GM18507 (cell line): ENCODE measurements at regions not wholly inside any gene's neighbourhood (a gene's known extent, or its start where the extent isn't known, plus 50 kb on each side); places are given as distances from the start of the nearest gene placed in this dataset.

ENCODE experiments used
- DNase-seq: peaks from one replicate; pipeline ENCODE4 v3.0.0; 2011; ENCODE audit warnings: low read depth; ENCODE audit not compliant: insufficient read length; ENCODE audit errors: extremely low spot score
- FAIRE-seq: peaks from 2 replicates; lab custom pipeline; 2011; peaks lifted over from hg19 to GRCh38; lab: Jason Lieb, UNC

GRCh38 chr4:187555174-187555573 lies 440.4 kb upstream of the ZFP42 start:
- FAIRE-seq (no peak), DNase-seq (no peak)

GRCh38 chr4:187558391-187558790 lies 437.2 kb upstream of the ZFP42 start:
- DNase-seq (no peak), FAIRE-seq (no peak)

GRCh38 chr4:187562345-187562744 lies 433.2 kb upstream of the ZFP42 start:
- DNase-seq (no peak), FAIRE-seq (no peak)

- DNase-seq (no peak), FAIRE-seq (no peak)
Observed at GRCh38 chr4:187565416-187565815, 430.2 kb upstream of the ZFP42 start.

- FAIRE-seq (no peak), DNase-seq (no peak)
Observed at GRCh38 chr4:187569871-187570270, 425.7 kb upstream of the ZFP42 start.

- DNase-seq = no peak
Observed at GRCh38 chr4:187575706-187576105, 419.9 kb upstream of the ZFP42 start.

GRCh38 chr4:187576751-187577150 lies 418.8 kb upstream of the ZFP42 start:
- FAIRE-seq = no peak
- no peak for DNase-seq

More at GRCh38 chr4:187575706-187576105, 419.9 kb upstream of the ZFP42 start:
- FAIRE-seq = no peak

GRCh38 chr4:187577941-187578480 lies 417.6 kb upstream of the ZFP42 start:
- FAIRE-seq = no peak

GRCh38 chr4:187586892-187587291 lies 408.7 kb upstream of the ZFP42 start:
- FAIRE-seq (no peak), DNase-seq (no peak)

More at GRCh38 chr4:187577941-187578480, 417.6 kb upstream of the ZFP42 start:
- no peak for DNase-seq

GRCh38 chr4:187598196-187598595 lies 397.4 kb upstream of the ZFP42 start:
- DNase-seq = no peak
- FAIRE-seq = no peak

GRCh38 chr4:187602339-187603092 lies 393.1 kb upstream of the ZFP42 start:
- FAIRE-seq (no peak), DNase-seq (no peak)

- FAIRE-seq (no peak), DNase-seq (no peak)
Observed at GRCh38 chr4:187603093-187604025, 392.2 kb upstream of the ZFP42 start.

GRCh38 chr4:187604984-187605383 lies 390.6 kb upstream of the ZFP42 start:
- DNase-seq = no peak
- FAIRE-seq = no peak

- no peak for FAIRE-seq
Observed at GRCh38 chr4:187606581-187606980, 389.0 kb upstream of the ZFP42 start.

GRCh38 chr4:187608001-187608421 lies 387.6 kb upstream of the ZFP42 start:
- no peak for FAIRE-seq
- no peak for DNase-seq

More at GRCh38 chr4:187606581-187606980, 389.0 kb upstream of the ZFP42 start:
- no peak for DNase-seq

GRCh38 chr4:187612301-187612700 lies 383.3 kb upstream of the ZFP42 start:
- no peak for DNase-seq
- FAIRE-seq = no peak

- DNase-seq (no peak), FAIRE-seq (no peak)
Observed at GRCh38 chr4:187613089-187613839, 382.3 kb upstream of the ZFP42 start.

GRCh38 chr4:187615972-187616371 lies 379.6 kb upstream of the ZFP42 start:
- no peak for DNase-seq

GRCh38 chr4:187617113-187617512 lies 378.5 kb upstream of the ZFP42 start:
- DNase-seq (no peak), FAIRE-seq (no peak)

More at GRCh38 chr4:187615972-187616371, 379.6 kb upstream of the ZFP42 start:
- FAIRE-seq = no peak
